ENCODE measurements at regions not wholly inside any gene's neighbourhood (a gene's known extent, or its start where the extent isn't known, plus 50 kb on each side); places are given as distances from the start of the nearest gene placed in this dataset.

GRCh38 chr4:158074851-158075250 is 98.0 kb downstream of the GASK1B start:
- no peak for TF ChIP-seq POLR2A (IDR thresholded peaks at IDR 0.05)
- TF ChIP-seq CTCF (IDR thresholded peaks at IDR 0.05): no peak

Data from testis (tissue), 2 donors.